AG08396 (cell line): ENCODE measurements at regions not wholly inside any gene's neighbourhood (a gene's known extent, or its start where the extent isn't known, plus 50 kb on each side); places are given as distances from the start of the nearest gene placed in this dataset.
A peak's percentile ranks its signal among the peaks of the same experiment; 100 is the strongest.

Experiments
- DNase-seq: peaks from one replicate; pipeline ENCODE4 v3.0.0; 2012; ENCODE audit warnings: low spot score, mixed read lengths

GRCh38 chr11:45036733-45037132 lies 86.0 kb upstream of the TP53I11 start:
- DNase-seq: no peak

GRCh38 chr11:45037434-45038005 lies 86.8 kb upstream of the TP53I11 start:
- DNase-seq: no peak

GRCh38 chr11:45038923-45039322 lies 88.2 kb upstream of the TP53I11 start:
- no peak for DNase-seq

- no peak for DNase-seq
These were observed 90.9 kb upstream of the TP53I11 start for GRCh38 chr11:45041596-45041995.

GRCh38 chr11:45042560-45042959 lies 91.9 kb upstream of the TP53I11 start:
- DNase-seq: no peak

GRCh38 chr11:45043755-45044475 lies 93.2 kb upstream of the TP53I11 start:
- DNase-seq: no peak

GRCh38 chr11:45045683-45046471 lies 95.2 kb upstream of the TP53I11 start:
- peak; percentile 56 for DNase-seq

- DNase-seq: no peak
These were observed 97.7 kb upstream of the TP53I11 start for GRCh38 chr11:45048313-45048841.

GRCh38 chr11:45048870-45049691 lies 97.4 kb upstream of the PRDM11 start:
- no peak for DNase-seq

GRCh38 chr11:45050111-45050510 lies 96.3 kb upstream of the PRDM11 start:
- DNase-seq: no peak

GRCh38 chr11:45051621-45052020 lies 94.8 kb upstream of the PRDM11 start:
- no peak for DNase-seq

- no peak for DNase-seq
These were observed 94.1 kb upstream of the PRDM11 start for GRCh38 chr11:45052361-45052760.

- no peak for DNase-seq
These were observed 92.5 kb upstream of the PRDM11 start for GRCh38 chr11:45053736-45054446.

GRCh38 chr11:45054956-45055355 lies 91.5 kb upstream of the PRDM11 start:
- no peak for DNase-seq

GRCh38 chr11:45056529-45056928 lies 89.9 kb upstream of the PRDM11 start:
- no peak for DNase-seq

GRCh38 chr11:45057938-45058646 lies 88.3 kb upstream of the PRDM11 start:
- no peak for DNase-seq

GRCh38 chr11:45058647-45058950 lies 87.8 kb upstream of the PRDM11 start:
- no peak for DNase-seq

GRCh38 chr11:45060707-45061106 lies 85.7 kb upstream of the PRDM11 start:
- DNase-seq: no peak

- DNase-seq: no peak
These were observed 84.8 kb upstream of the PRDM11 start for GRCh38 chr11:45061641-45062040.

GRCh38 chr11:45062115-45062514 lies 84.3 kb upstream of the PRDM11 start:
- DNase-seq: no peak
